Ascending aorta (tissue), 2 donors: ENCODE measurements at regions not wholly inside any gene's neighbourhood (a gene's known extent, or its start where the extent isn't known, plus 50 kb on each side); places are given as distances from the start of the nearest gene placed in this dataset.

Experiments used
- DNase-seq, 2 donors: peaks; one replicate each; pipeline ENCODE4 v3.0.0-alpha.2; 2019; ENCODE audit warnings: low spot score in 2 of 2
- H3K27ac ChIP-seq, 2 donors: fragments of 200-600 bp; sonication (generic); one replicate each; pipeline ENCODE4 v1.5.1; 2016 to 2017; ENCODE audit warnings: mild to moderate bottlenecking in 1 of 2
- H3K27me3 ChIP-seq: fragments of 200-600 bp; sonication (generic); one replicate; pipeline ENCODE4 v1.5.1; 2017
- H3K36me3 ChIP-seq, 2 donors: fragments of 200-600 bp; sonication (generic); one replicate each; pipeline ENCODE4 v1.5.1; 2016
- H3K4me1 ChIP-seq, 2 donors: fragments of 200-600 bp; sonication (generic); one replicate each; pipeline ENCODE4 v1.5.1; 2016 to 2017; ENCODE audit warnings: mild to moderate bottlenecking in 1 of 2
- H3K4me3 ChIP-seq, 2 donors: fragments of 200-600 bp; sonication (generic); one replicate each; pipeline ENCODE4 v1.5.1; 2016 to 2017; ENCODE audit warnings: mild to moderate bottlenecking in 1 of 2
- H3K9me3 ChIP-seq, 2 donors: fragments of 200-600 bp; sonication (generic); one replicate each; pipeline ENCODE4 v1.5.1; 2016
- intact Hi-C: fragments of 100-400 bp; cut with DNase I; formaldehyde crosslinking; loops from one replicate; pipeline ENCODE4 v1.15.1; 2023
- TF ChIP-seq, protein P1 (sequence below), 3 experiments: fragments of 200-600 bp in 2 of 3; fragments of 450-650 bp in 1 of 3; sonication (generic) in 2 of 3; IDR thresholded peaks; one replicate each; pipeline ENCODE4 v1.5.1; 2016 to 2019; ENCODE audit warnings: antibody characterized with exemption in 3 of 3, mild to moderate bottlenecking in 1 of 3, moderate library complexity in 1 of 3

DNA sequence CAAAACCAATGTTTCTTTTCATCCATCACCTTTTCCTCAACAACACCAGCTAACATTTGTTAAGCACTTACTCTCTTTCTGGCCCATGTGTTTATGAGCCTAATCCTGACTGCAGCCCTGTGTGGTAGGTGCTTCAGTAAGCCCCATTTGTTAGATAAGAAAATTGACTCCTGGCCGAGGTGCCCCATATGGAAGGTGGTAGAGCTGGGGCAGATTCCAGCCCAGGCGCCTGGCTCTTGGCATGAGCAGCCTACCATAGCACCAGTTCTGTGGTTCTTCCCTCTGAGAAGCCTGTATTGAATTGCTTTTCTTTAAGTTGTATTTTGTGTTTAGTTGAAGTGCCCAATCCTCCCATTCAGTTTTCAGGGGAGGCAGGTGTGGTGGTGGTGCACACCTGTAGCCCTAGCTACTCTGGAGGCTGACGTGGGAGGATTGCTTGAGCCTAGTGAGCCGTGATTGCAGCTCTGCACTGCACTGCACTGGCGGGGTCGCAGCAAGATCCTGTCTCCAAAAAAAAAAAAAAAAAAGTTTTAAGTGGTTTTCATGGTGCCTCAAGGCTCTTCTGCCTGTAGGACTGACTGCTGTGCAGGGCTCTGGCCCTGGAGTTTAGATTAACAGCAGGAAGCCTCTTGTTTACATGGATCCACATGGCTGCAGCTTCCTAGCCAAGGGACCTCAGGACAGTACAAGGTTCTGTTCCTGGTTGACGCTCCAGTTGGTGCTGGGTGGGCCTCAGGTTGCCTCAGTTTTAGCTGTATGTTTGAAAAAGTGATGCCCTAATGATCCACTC is 125.9 kb downstream of the MRPS6 start:
- Histone ChIP-seq H3K9me3 (no peaks in the 10 kb centered on the region), H3K36me3 (no peaks in the 10 kb centered on the region), H3K4me3 (no peak overlapping the region), H3K4me1 (peaks cover 0 to 33% of the 10 kb centered on the region in 2 donors), H3K27me3 (no peaks in the 10 kb centered on the region), H3K27ac (peak overlapping the region; percentile 4 to 28)
- intact Hi-C loops, result no loop called here
- no peak for DNase-seq
- TF ChIP-seq, protein P1, sequence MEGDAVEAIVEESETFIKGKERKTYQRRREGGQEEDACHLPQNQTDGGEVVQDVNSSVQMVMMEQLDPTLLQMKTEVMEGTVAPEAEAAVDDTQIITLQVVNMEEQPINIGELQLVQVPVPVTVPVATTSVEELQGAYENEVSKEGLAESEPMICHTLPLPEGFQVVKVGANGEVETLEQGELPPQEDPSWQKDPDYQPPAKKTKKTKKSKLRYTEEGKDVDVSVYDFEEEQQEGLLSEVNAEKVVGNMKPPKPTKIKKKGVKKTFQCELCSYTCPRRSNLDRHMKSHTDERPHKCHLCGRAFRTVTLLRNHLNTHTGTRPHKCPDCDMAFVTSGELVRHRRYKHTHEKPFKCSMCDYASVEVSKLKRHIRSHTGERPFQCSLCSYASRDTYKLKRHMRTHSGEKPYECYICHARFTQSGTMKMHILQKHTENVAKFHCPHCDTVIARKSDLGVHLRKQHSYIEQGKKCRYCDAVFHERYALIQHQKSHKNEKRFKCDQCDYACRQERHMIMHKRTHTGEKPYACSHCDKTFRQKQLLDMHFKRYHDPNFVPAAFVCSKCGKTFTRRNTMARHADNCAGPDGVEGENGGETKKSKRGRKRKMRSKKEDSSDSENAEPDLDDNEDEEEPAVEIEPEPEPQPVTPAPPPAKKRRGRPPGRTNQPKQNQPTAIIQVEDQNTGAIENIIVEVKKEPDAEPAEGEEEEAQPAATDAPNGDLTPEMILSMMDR (IDR thresholded peaks at IDR 0.05), result no peak

DNA sequence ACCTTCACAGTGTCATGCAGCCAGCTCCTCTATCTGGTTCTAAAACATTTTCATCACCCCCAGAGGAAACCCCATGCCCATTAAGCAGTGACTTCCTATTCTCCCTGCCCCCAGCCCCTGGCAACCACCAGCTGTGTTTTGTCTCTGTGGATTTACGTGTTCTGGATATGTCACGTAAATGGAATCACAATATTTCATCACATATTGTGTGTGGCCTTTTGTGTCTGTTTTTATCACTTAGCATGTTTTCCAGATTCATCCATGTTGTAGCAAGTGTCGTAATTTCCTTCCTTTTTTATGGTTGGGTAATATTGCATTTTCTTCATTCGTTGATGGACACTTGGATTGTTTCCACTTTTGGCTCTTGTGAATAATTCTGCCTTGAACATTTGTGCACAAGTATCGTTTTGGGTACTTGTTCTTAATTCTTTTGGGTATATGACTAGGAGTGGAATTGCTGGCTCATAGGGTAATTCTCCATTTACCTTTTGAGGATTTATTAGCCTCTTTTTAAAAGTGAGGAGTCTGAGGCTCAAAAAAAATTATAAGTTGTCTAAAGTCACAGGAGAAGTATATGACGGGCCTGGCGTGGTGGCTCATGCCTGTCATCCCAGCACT is 127.0 kb downstream of the MRPS6 start:
- no peak for DNase-seq
- peak overlapping the region; percentile 84 to 85 for H3K27ac ChIP-seq
- intact Hi-C loops, result loop anchor here (2.0 to 5.0 kb wide), 4 partner anchors 14 to 278 kb away; no protein-coding TSS in a partner anchor

DNA sequence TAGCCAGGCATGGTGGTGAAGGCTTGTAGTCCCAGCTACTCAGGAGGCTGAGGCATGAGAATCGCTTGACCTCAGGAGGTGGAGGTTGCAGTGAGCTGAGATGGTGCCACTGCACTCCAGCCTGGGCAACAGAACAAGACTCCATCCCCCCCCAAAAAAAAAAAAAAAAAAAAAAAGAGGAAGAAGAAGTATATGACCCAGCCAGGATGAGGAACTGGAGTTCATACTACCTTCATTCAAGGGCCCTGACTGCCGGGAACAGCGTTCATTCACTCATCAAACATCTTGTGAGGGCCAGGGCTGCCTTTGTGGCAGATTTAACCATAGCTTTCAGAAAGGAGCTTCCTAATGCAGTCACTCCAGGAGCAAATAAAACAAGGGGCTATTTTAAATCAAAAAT is 127.6 kb downstream of the MRPS6 start:
- peaks cover 0 to 45% of the 10 kb centered on the region in 2 donors for H3K4me1 ChIP-seq
- no peaks in the 10 kb centered on the region for H3K36me3 ChIP-seq
- no peak for DNase-seq
- TF ChIP-seq, protein P1 (IDR thresholded peaks at IDR 0.05), result no peak
- no peaks in the 10 kb centered on the region for H3K9me3 ChIP-seq
- H3K27me3 ChIP-seq, result no peaks in the 10 kb centered on the region
- intact Hi-C loops, result loop anchor here (1.0 to 5.0 kb wide), 5 partner anchors 14 to 279 kb away; no protein-coding TSS in a partner anchor
- H3K4me3 ChIP-seq, result peak overlapping the region; percentile 59 to 68
- peak overlapping the region; percentile 84 to 85 for H3K27ac ChIP-seq

More for the DNA sequence above, 127.0 kb downstream of the MRPS6 start:
- Histone ChIP-seq H3K9me3 (no peaks in the 10 kb centered on the region), H3K27me3 (no peaks in the 10 kb centered on the region), H3K36me3 (no peaks in the 10 kb centered on the region), H3K4me3 (no peak overlapping the region), H3K4me1 (peaks cover 0 to 41% of the 10 kb centered on the region in 2 donors)
- TF ChIP-seq, protein P1 (IDR thresholded peaks at IDR 0.05), result no peak

DNA sequence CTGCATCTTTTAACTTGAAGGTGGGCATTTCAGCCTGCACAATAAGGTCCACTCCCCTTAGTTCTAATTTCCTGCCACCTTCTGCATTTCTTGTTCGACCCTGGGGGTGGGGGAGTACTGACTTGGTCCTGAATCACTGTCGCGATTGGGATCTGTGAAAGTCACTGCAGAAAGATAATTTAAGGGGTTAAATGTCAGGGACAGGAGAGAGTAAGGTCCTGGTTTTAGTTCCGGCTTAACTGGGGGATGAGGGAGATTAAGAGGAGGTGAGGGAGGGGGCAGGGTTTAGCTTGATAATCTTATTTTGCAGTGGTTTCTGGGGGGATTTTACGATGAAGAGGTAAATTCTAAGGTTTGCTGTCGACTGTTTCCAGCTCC is 128.1 kb downstream of the MRPS6 start:
- Histone ChIP-seq H3K36me3 (no peaks in the 10 kb centered on the region), H3K27me3 (no peaks in the 10 kb centered on the region), H3K4me1 (peaks cover 0 to 45% of the 10 kb centered on the region in 2 donors), H3K27ac (peak overlapping the region; percentile 84 to 85), H3K9me3 (no peaks in the 10 kb centered on the region), H3K4me3 (peak overlapping the region; percentile 59 to 68)
- DNase-seq, result no peak
- TF ChIP-seq, protein P1 (IDR thresholded peaks at IDR 0.05), result no peak
- intact Hi-C loops, result loop anchor here (1.0 to 5.0 kb wide), 5 partner anchors 15 to 279 kb away; no protein-coding TSS in a partner anchor

DNA sequence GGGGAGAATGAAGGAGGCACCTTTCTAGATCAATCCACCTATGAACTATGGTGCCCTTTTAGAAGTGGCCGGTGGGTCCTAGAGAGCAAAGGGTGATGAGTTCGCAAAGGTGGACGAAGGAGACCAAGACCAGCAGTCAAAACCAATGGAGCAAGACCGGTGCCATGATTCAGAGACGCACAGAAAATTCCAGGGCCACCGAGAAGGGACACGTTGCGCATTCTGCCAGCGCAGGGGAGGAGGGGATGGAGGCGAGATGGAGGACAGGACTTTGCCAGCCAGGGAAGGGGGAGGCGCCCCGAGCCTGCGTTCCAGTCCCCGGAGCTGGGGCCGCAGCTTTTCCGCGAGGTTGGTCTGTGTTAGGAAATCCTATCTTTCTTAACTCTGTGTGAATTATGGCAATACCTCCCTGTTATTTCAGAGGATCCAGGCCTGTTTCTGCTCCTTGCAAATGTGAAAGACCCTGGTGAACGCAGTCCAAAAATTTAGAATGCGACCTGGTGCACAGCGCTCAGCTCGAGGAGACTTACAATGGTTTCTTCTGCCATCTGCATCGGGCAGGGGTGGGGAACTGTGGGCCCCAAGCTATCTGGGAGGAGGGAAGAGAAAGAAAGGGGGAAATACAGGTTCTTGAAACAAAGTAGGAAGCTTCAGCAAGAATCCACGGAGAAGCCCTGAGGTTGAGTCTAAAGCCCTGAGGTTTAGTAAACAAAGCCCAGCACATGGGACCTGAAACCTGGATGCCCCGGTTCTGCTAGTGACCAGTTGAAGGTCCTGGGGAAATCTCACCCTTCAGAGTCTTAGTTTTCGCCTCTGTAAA is 129.4 kb downstream of the MRPS6 start:
- peak in 1 of 2 donors; percentile 73 for DNase-seq
- TF ChIP-seq, protein P1 (IDR thresholded peaks at IDR 0.05), result no peak
- Histone ChIP-seq H3K27me3 (no peaks in the 10 kb centered on the region), H3K27ac (peak overlapping the region; percentile 84 to 85), H3K36me3 (no peaks in the 10 kb centered on the region), H3K9me3 (no peaks in the 10 kb centered on the region), H3K4me3 (peak overlapping the region; percentile 59 to 68), H3K4me1 (peaks cover 0 to 45% of the 10 kb centered on the region in 2 donors)
- intact Hi-C loops, result loop anchor here (5.0 kb wide), 2 partner anchors 145 to 280 kb away; no protein-coding TSS in a partner anchor
